Choroid plexus epithelial cell (primary cell): ENCODE measurements at regions not wholly inside any gene's neighbourhood (a gene's known extent, or its start where the extent isn't known, plus 50 kb on each side); places are given as distances from the start of the nearest gene placed in this dataset.
"Not testable (repeated sequence)": the region's sequence is repeated elsewhere in the genome, so short reads cannot be mapped to it uniquely, and the experiment has no call there.

Source experiments
- DNase-seq: peaks from one replicate; pipeline ENCODE4 v3.0.0-alpha.2; 2010; ENCODE audit warnings: low read depth
- H3K4me3 ChIP-seq: 2 replicates; pipeline ENCODE4 v1.5.1; 2011; ENCODE audit warnings: low read depth, mild to moderate bottlenecking, control low read depth, low read length, moderate library complexity
- CTCF ChIP-seq: conservative IDR thresholded peaks from 2 replicates; pipeline ENCODE4 v1.5.1; 2011; ENCODE audit warnings: low read depth, mild to moderate bottlenecking, control low read depth, inconsistent platforms, low read length, moderate library complexity

DNA sequence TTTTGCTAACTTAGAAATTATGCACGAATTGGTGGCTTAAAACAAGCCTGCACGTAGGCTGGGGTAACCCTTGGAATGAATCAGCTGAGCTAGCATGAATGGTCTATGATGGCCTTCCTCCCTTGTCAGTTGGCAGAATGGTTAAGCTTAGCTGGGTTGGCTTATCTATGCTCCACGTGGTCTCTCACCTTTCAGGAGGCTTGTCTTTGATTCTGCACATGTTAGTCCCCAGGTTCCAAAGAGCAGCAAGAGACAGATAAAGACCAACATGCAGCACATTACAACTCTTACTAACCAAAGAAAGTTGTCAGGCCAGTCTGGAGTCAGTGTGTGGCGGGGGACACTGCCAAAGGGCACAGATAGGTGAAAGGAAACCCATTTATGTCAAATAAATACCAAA, 700.9 kb upstream of the SYT4 start:
- no peak for TF ChIP-seq CTCF
- DNase-seq: no peak
- H3K4me3 ChIP-seq: no peak overlapping the region

DNA sequence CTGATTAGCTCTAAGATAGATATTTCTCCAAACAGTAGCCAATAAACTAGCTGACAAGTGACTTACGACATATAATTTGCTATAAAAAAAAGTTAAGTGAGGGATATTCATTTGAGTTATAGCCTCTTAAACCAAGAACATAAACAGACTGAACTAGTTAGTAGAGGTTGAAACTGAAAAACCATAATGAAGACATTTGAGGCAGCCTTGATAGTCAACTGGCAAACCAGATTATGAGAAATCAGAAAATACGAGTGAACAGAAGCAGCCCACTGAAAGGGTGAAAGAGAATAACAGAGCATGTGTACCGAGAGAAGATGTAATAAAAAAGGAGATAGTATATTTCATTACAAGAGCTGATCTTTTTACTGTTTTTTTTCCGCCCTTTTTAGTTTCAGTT, 698.1 kb upstream of the SETBP1 start:
- no peak overlapping the region for H3K4me3 ChIP-seq
- TF ChIP-seq CTCF: no peak
- no peak for DNase-seq

- H3K4me3 ChIP-seq, DNase-seq: not testable (repeated sequence)
Measured at GRCh38 chr18:43987061-43987460, 693.6 kb upstream of the SETBP1 start.

GRCh38 chr18:43992741-43993140, 687.9 kb upstream of the SETBP1 start:
- no peak for DNase-seq
- H3K4me3 ChIP-seq: no peak overlapping the region
- no peak for TF ChIP-seq CTCF

DNA sequence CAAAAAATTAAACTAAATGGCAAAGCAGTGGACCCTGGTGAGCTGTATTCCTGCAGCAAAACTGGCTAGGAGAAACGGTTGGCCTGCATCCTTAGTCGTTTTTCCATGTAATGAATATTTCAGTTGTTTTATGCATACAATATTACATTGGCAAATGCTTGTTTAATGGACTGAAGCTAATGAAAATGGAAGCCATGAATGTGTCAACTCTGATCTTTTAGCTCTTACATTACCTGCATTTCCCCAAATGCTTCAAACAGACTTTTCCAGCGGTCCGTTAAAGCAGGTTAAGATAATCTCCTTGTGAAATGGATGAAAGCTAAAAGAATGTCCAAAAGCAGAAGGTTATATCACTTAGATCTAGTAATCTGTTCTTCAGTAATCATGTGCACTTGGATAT, 686.3 kb upstream of the SETBP1 start:
- no peak overlapping the region for H3K4me3 ChIP-seq
- DNase-seq: no peak
- no peak for TF ChIP-seq CTCF

GRCh38 chr18:44013871-44014270, 666.8 kb upstream of the SETBP1 start:
- TF ChIP-seq CTCF: no peak
- no peak for DNase-seq

DNA sequence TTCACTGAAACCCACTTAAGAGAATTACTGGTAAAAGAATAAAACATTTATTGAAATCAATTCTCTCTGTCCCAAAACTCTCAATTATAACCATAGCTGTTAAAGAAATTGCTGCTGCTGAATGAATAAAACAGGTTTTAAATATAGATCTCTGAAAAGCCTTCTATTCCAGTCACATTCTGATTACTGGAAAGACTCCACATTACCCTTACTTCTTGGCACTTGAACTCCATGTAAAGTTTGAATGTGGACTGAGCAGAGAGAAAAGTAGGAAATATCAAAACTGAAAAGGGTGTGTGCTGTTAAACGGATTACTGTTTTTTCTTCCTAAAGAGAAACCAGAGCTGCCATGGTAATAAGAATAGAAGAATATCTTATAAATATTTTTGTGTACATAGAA, 655.3 kb upstream of the SETBP1 start:
- no peak for DNase-seq
- no peak for TF ChIP-seq CTCF
- no peak overlapping the region for H3K4me3 ChIP-seq

More at GRCh38 chr18:44013871-44014270, 666.8 kb upstream of the SETBP1 start:
- no peak overlapping the region for H3K4me3 ChIP-seq

- H3K4me3 ChIP-seq: no peak overlapping the region
- DNase-seq: no peak
- TF ChIP-seq CTCF: no peak
Measured at GRCh38 chr18:44028109-44028508, 652.6 kb upstream of the SETBP1 start.
